GM12878 (cell line): ENCODE measurements at regions not wholly inside any gene's neighbourhood (a gene's known extent, or its start where the extent isn't known, plus 50 kb on each side); places are given as distances from the start of the nearest gene placed in this dataset.

Experiments used
- ATAC-seq: fragments of 200-7000 bp; cut with Tn5 transposase; 3 replicates; pipeline ENCODE4 v1.9.1; 2020; ENCODE audit warnings: mild to moderate bottlenecking, moderate library complexity
- BruUV-seq: library from RNA; stranded (reverse); fragments of 400-500 nt; replicated peaks from 2 replicates; lab custom pipeline; 2021; lab: Mats Ljungman, UMichigan
- CTCF ChIA-PET: fragments of 300-600 bp; sonication (Branson Sonifier 250); formaldehyde crosslinking; extraction: SDS; loops from one replicate; lab custom pipeline; 2021; ENCODE audit warnings: inconsistent platforms; lab: Yijun Ruan, JAX
- POLR2A ChIA-PET: fragments of 350-600 bp; formaldehyde crosslinking; extraction: SDS; loops from one replicate; lab custom pipeline; 2021; ENCODE audit warnings: inconsistent platforms; lab: Charles Lee
- RAD21 ChIA-PET: fragments of 300-600 bp; sonication (Branson Sonifier 250); formaldehyde crosslinking; loops from one replicate; lab custom pipeline; 2023; ENCODE audit warnings: antibody characterized with exemption; ENCODE audit not compliant: unreplicated experiment; lab: Charles Lee
- SMC1A ChIA-PET: fragments of 300-600 bp; sonication (Branson Sonifier 250); formaldehyde crosslinking; loops from one replicate; lab custom pipeline; 2023; ENCODE audit not compliant: unreplicated experiment, uncharacterized antibody; lab: Charles Lee
- DNase-seq: peaks from one replicate; pipeline ENCODE4 v3.0.0-alpha.2; 2011; ENCODE audit warnings: low read depth, low spot score
- FAIRE-seq: peaks from 3 replicates; lab custom pipeline; 2011; peaks lifted over from hg19 to GRCh38; lab: Jason Lieb, UNC
- H2AFZ ChIP-seq: 2 replicates; pipeline ENCODE4 v1.6.0; 2011; ENCODE audit warnings: low read depth, low read length, control low read depth; ENCODE audit not compliant: control insufficient read depth
- H3K27ac ChIP-seq: 2 replicates; pipeline ENCODE4 v1.5.1; 2011; ENCODE audit warnings: control low read depth; ENCODE audit not compliant: control insufficient read depth, insufficient read depth
- H3K27me3 ChIP-seq, 2 experiments: replicated peaks in 1 of 2; 2 replicates each; pipeline versions ENCODE4 v1.6.0 to v1.6.1; 2011; ENCODE audit warnings: low read length in 1 of 2; ENCODE audit not compliant: control insufficient read depth in 2 of 2, insufficient read depth in 2 of 2
- H3K36me3 ChIP-seq, 2 experiments: 2 replicates each; pipeline ENCODE4 v1.5.1; 2011; ENCODE audit warnings: low read length in 1 of 2; ENCODE audit not compliant: control insufficient read depth in 2 of 2, insufficient read depth in 2 of 2
- H3K4me1 ChIP-seq: 2 replicates; pipeline ENCODE4 v1.6.1; 2011; ENCODE audit warnings: mild to moderate bottlenecking, low read length, moderate library complexity, mixed read lengths; ENCODE audit not compliant: control insufficient read depth, insufficient read depth
- H3K4me2 ChIP-seq: 2 replicates; pipeline ENCODE4 v1.6.0; 2011; ENCODE audit warnings: control low read depth; ENCODE audit not compliant: control insufficient read depth, insufficient read depth
- H3K4me3 ChIP-seq: fragments of 200-600 bp; sonication (generic); 2 replicates; pipeline ENCODE4 v1.5.1; 2016
- H3K79me2 ChIP-seq: 2 replicates; pipeline ENCODE4 v1.6.0; 2011; ENCODE audit warnings: low read length; ENCODE audit not compliant: control insufficient read depth, insufficient read depth
- H3K9ac ChIP-seq: 2 replicates; pipeline ENCODE4 v1.8.0; 2011; ENCODE audit warnings: low read length, control low read depth, mixed read lengths; ENCODE audit not compliant: control insufficient read depth, insufficient read depth
- H3K9me3 ChIP-seq: replicated peaks from 3 replicates; pipeline ENCODE4 v1.5.1; 2011; ENCODE audit warnings: mild to moderate bottlenecking, low read length; ENCODE audit not compliant: control insufficient read depth, insufficient read depth
- H4K20me1 ChIP-seq: 2 replicates; pipeline ENCODE4 v1.6.0; 2011; ENCODE audit not compliant: control insufficient read depth, insufficient read depth
- BHLHE40 ChIP-seq, 2 experiments: fragments of 450-650 bp in 1 of 2; IDR thresholded peaks; 2 replicates each; pipeline ENCODE4 v1.6.1; 2011 to 2017; ENCODE audit warnings: low read depth in 2 of 2, borderline replicate concordance in 1 of 2, improper control_type of control experiment in 1 of 2, low read length in 1 of 2, mild to moderate bottlenecking in 1 of 2
- CEBPB ChIP-seq, 2 experiments: fragments of 150-350 bp in 1 of 2; IDR thresholded peaks; 2 replicates each; pipeline ENCODE4 v1.6.1; 2012 to 2014; ENCODE audit warnings: low read depth in 2 of 2, low read length in 2 of 2, borderline replicate concordance in 1 of 2, inconsistent platforms in 1 of 2
- CHD2 ChIP-seq: IDR thresholded peaks from 2 replicates; pipeline ENCODE4 v1.6.1; 2011; ENCODE audit warnings: low read depth, low read length, improper control_type of control experiment, borderline replicate concordance
- ELK1 ChIP-seq: IDR thresholded peaks from 2 replicates; pipeline ENCODE4 v1.6.1; 2012; ENCODE audit warnings: low read depth, low read length, improper control_type of control experiment
- ESRRA ChIP-seq: IDR thresholded peaks from 2 replicates; pipeline ENCODE4 v1.6.1; 2012; ENCODE audit warnings: mild to moderate bottlenecking, low read length, improper control_type of control experiment
- FOXM1 ChIP-seq: IDR thresholded peaks from 2 replicates; pipeline ENCODE4 v1.6.1; 2012; ENCODE audit warnings: low read depth, mild to moderate bottlenecking, inconsistent platforms, low read length, moderate library complexity
- GABPA ChIP-seq: IDR thresholded peaks from 2 replicates; pipeline ENCODE4 v1.6.1; 2014; ENCODE audit warnings: antibody characterized with exemption, low read depth, mild to moderate bottlenecking, inconsistent platforms
- GATAD2B ChIP-seq: fragments of 450-650 bp; conservative IDR thresholded peaks from 2 replicates; pipeline ENCODE4 v1.6.1; 2017; ENCODE audit warnings: low read depth, mild to moderate bottlenecking, moderate library complexity
- IRF4 ChIP-seq: IDR thresholded peaks from 2 replicates; pipeline ENCODE4 v1.6.1; 2011; ENCODE audit warnings: low read depth, low read length
- MTA2 ChIP-seq: fragments of 450-650 bp; IDR thresholded peaks from 2 replicates; pipeline ENCODE4 v1.6.1; 2016; ENCODE audit warnings: low read depth, mild to moderate bottlenecking, moderate library complexity
- NRF1 ChIP-seq: conservative IDR thresholded peaks from 2 replicates; pipeline ENCODE4 v1.6.1; 2011; ENCODE audit warnings: mild to moderate bottlenecking, low read depth, low read length, improper control_type of control experiment
- POLR2A ChIP-seq: IDR thresholded peaks from 2 replicates; pipeline ENCODE4 v1.6.1; 2011; ENCODE audit warnings: low read depth, mild to moderate bottlenecking, low read length
- POU2F2 ChIP-seq: IDR thresholded peaks from 3 replicates; pipeline ENCODE4 v1.6.1; 2011; ENCODE audit warnings: low read depth, mild to moderate bottlenecking, low read length, borderline replicate concordance
- RUNX3 ChIP-seq: IDR thresholded peaks from 2 replicates; pipeline ENCODE4 v1.6.1; 2012; ENCODE audit warnings: low read length, inconsistent platforms
- TBL1XR1 ChIP-seq: IDR thresholded peaks from 2 replicates; pipeline ENCODE4 v1.6.1; 2012; ENCODE audit warnings: low read depth, low read length, improper control_type of control experiment
- YBX1 ChIP-seq: fragments of 450-650 bp; IDR thresholded peaks from 2 replicates; pipeline ENCODE4 v1.6.1; 2016; ENCODE audit warnings: antibody characterized with exemption
- in situ Hi-C: fragments of 300-500 bp; cut with MboI; formaldehyde crosslinking; loops from 9 replicates; pipeline ENCODE4 v1.14.3; 2018; ENCODE audit warnings: mixed read lengths
- intact Hi-C: fragments of 100-400 bp; cut with micrococcal nuclease; formaldehyde crosslinking; loops from one replicate; pipeline ENCODE4 v1.14.2; 2022; ENCODE audit not compliant: unreplicated experiment

- no peak for ATAC-seq
Observed at GRCh38 chr3:166405465-166405864, 568.2 kb upstream of the BCHE start.

More at GRCh38 chr3:166405465-166405864, 568.2 kb upstream of the BCHE start:
- Histone ChIP-seq H3K4me3 (no peak overlapping the region), H3K4me2 (no peak overlapping the region), H3K27me3 (no peaks in the 10 kb centered on the region), H2AFZ (no peak overlapping the region), H3K9me3 (no peaks in the 10 kb centered on the region), H3K36me3 (no peaks in the 10 kb centered on the region), H3K27ac (no peak overlapping the region), H3K4me1 (no peaks in the 10 kb centered on the region), H3K9ac (no peak overlapping the region), H4K20me1 (no peaks in the 10 kb centered on the region), H3K79me2 (no peaks in the 10 kb centered on the region)
- ChIA-PET CTCF (no interaction called here), SMC1A (interaction anchor here (0.8 to 1.6 kb wide), 4 partner anchors 11 to 1149 kb away, joined by 3 to 8 read pairs (median 3); no protein-coding TSS in a partner anchor), RAD21 (no interaction called here), POLR2A (no interaction called here)
- DNase-seq (no peak), FAIRE-seq (no peak)
- in situ Hi-C loops: no loop called here
- no peak for TF ChIP-seq ESRRA
- TF ChIP-seq TBL1XR1: no peak
- TF ChIP-seq ELK1: no peak
- no peak for TF ChIP-seq GABPA
- no peak for TF ChIP-seq POU2F2
- TF ChIP-seq BHLHE40 (IDR thresholded peaks at IDR 0.05; ENCODE audit: borderline replicate concordance in 1 of 2, low read depth in 2 of 2, low read length in 1 of 2): no peak
- no peak for TF ChIP-seq FOXM1
- no peak for TF ChIP-seq YBX1
- TF ChIP-seq IRF4: no peak
- TF ChIP-seq MTA2: no peak
- no peak for TF ChIP-seq CEBPB (IDR thresholded peaks at IDR 0.05; ENCODE audit: borderline replicate concordance in 1 of 2, low read depth in 2 of 2, low read length in 2 of 2)
- no peak for TF ChIP-seq NRF1
- TF ChIP-seq POLR2A: no peak
- TF ChIP-seq CHD2: no peak
- no peak for TF ChIP-seq GATAD2B
- no peak for TF ChIP-seq RUNX3
- BruUV-seq: no TSS peak
- intact Hi-C loops: no loop called here
